Activated T-helper 1 cell treated with anti-CD3 and anti-CD28 coated beads, Interleukin-12 subunit alpha, Interleukin-12 subunit beta, Interleukin-2, Interleukin-4 antibody, amounts not matched to agents 30 ng/mL and 10 ng/mL and 1 ng/mL, durations not matched to agents 14 hours and 24 hours and 36 hours (primary cell): ENCODE measurements at regions not wholly inside any gene's neighbourhood (a gene's known extent, or its start where the extent isn't known, plus 50 kb on each side); places are given as distances from the start of the nearest gene placed in this dataset.

Experiments used
- DNase-seq: peaks from one replicate; pipeline ENCODE4 v3.0.0; 2021; ENCODE audit warnings: low spot score
- H3K27ac Mint-ChIP-seq: one replicate; pipeline ENCODE4 v1.8.0; 2021; ENCODE audit warnings: mild to moderate bottlenecking, mixed read lengths
- H3K27me3 Mint-ChIP-seq: one replicate; pipeline ENCODE4 v1.8.0; 2022; ENCODE audit warnings: mild to moderate bottlenecking, moderate library complexity, mixed read lengths; ENCODE audit not compliant: insufficient read depth
- H3K36me3 Mint-ChIP-seq: one replicate; pipeline ENCODE4 v1.8.0; 2021; ENCODE audit warnings: low read depth, mixed read lengths
- H3K4me1 Mint-ChIP-seq: one replicate; pipeline ENCODE4 v1.8.0; 2021; ENCODE audit warnings: low read depth, mixed read lengths
- H3K4me3 Mint-ChIP-seq: one replicate; pipeline ENCODE4 v1.8.0; 2021; ENCODE audit warnings: mild to moderate bottlenecking, moderate library complexity, mixed read lengths
- H3K9me3 Mint-ChIP-seq: one replicate; pipeline ENCODE4 v1.8.0; 2021; ENCODE audit warnings: mixed read lengths
- intact Hi-C: fragments of 100-400 bp; cut with micrococcal nuclease; formaldehyde crosslinking; loops from one replicate; pipeline ENCODE4 v1.15.1; 2024

GRCh38 chr2:236758406-236758805 is 188.8 kb downstream of the ACKR3 start:
- Mint-ChIP-seq H3K36me3 (no peaks in the 10 kb centered on the region), H3K4me3 (no peak overlapping the region), H3K27me3 (peaks cover 2% of the 10 kb centered on the region), H3K27ac (no peak overlapping the region), H3K9me3 (no peaks in the 10 kb centered on the region), H3K4me1 (no peaks in the 10 kb centered on the region)
- DNase-seq: no peak
- intact Hi-C loops: no loop called here

- Mint-ChIP-seq H3K9me3 (no peaks in the 10 kb centered on the region), H3K4me1 (no peaks in the 10 kb centered on the region), H3K4me3 (no peak overlapping the region), H3K36me3 (no peaks in the 10 kb centered on the region), H3K27me3 (peaks cover 2% of the 10 kb centered on the region), H3K27ac (no peak overlapping the region)
- intact Hi-C loops: no loop called here
- no peak for DNase-seq
These were observed 190.6 kb downstream of the ACKR3 start for GRCh38 chr2:236760246-236760645.

GRCh38 chr2:236761358-236761757 is 191.7 kb downstream of the ACKR3 start:
- Mint-ChIP-seq H3K36me3 (no peaks in the 10 kb centered on the region), H3K4me1 (no peaks in the 10 kb centered on the region), H3K27ac (no peak overlapping the region), H3K27me3 (peaks cover 6% of the 10 kb centered on the region), H3K9me3 (no peaks in the 10 kb centered on the region), H3K4me3 (no peak overlapping the region)
- DNase-seq: no peak
- intact Hi-C loops: no loop called here

GRCh38 chr2:236762628-236763027 is 193.0 kb downstream of the ACKR3 start:
- Mint-ChIP-seq H3K36me3 (no peaks in the 10 kb centered on the region), H3K27ac (no peak overlapping the region), H3K4me3 (no peak overlapping the region), H3K4me1 (no peaks in the 10 kb centered on the region), H3K27me3 (peaks cover 6% of the 10 kb centered on the region), H3K9me3 (no peaks in the 10 kb centered on the region)
- DNase-seq: no peak
- intact Hi-C loops: no loop called here

- Mint-ChIP-seq H3K27me3 (peaks cover 6% of the 10 kb centered on the region), H3K9me3 (no peaks in the 10 kb centered on the region), H3K4me3 (no peak overlapping the region), H3K27ac (no peak overlapping the region), H3K36me3 (no peaks in the 10 kb centered on the region), H3K4me1 (no peaks in the 10 kb centered on the region)
- intact Hi-C loops: no loop called here
- no peak for DNase-seq
These were observed 194.2 kb downstream of the ACKR3 start for GRCh38 chr2:236763857-236764256.

GRCh38 chr2:236764716-236765115 is 195.1 kb downstream of the ACKR3 start:
- intact Hi-C loops: no loop called here
- Mint-ChIP-seq H3K4me3 (no peak overlapping the region), H3K27ac (no peak overlapping the region), H3K27me3 (peaks cover 6% of the 10 kb centered on the region), H3K36me3 (no peaks in the 10 kb centered on the region), H3K9me3 (no peaks in the 10 kb centered on the region), H3K4me1 (no peaks in the 10 kb centered on the region)
- no peak for DNase-seq

- no peaks in the 10 kb centered on the region for H3K4me1 Mint-ChIP-seq
- peaks cover 4% of the 10 kb centered on the region for H3K27me3 Mint-ChIP-seq
- intact Hi-C loops: no loop called here
- H3K9me3 Mint-ChIP-seq: no peaks in the 10 kb centered on the region
- no peaks in the 10 kb centered on the region for H3K36me3 Mint-ChIP-seq
- DNase-seq: no peak
- no peak overlapping the region for H3K4me3 Mint-ChIP-seq
- H3K27ac Mint-ChIP-seq: no peak overlapping the region
These were observed 195.9 kb downstream of the ACKR3 start for GRCh38 chr2:236765478-236765877.

- DNase-seq: no peak
- intact Hi-C loops: no loop called here
- H3K36me3 Mint-ChIP-seq: no peaks in the 10 kb centered on the region
- no peak overlapping the region for H3K4me3 Mint-ChIP-seq
- H3K9me3 Mint-ChIP-seq: no peaks in the 10 kb centered on the region
- no peaks in the 10 kb centered on the region for H3K4me1 Mint-ChIP-seq
- peaks cover 4% of the 10 kb centered on the region for H3K27me3 Mint-ChIP-seq
- no peak overlapping the region for H3K27ac Mint-ChIP-seq
These were observed 197.2 kb downstream of the ACKR3 start for GRCh38 chr2:236766850-236767249.

GRCh38 chr2:236767941-236768340 is 198.3 kb downstream of the ACKR3 start:
- no peak overlapping the region for H3K27ac Mint-ChIP-seq
- H3K4me1 Mint-ChIP-seq: no peaks in the 10 kb centered on the region
- H3K9me3 Mint-ChIP-seq: no peaks in the 10 kb centered on the region
- H3K36me3 Mint-ChIP-seq: no peaks in the 10 kb centered on the region
- H3K27me3 Mint-ChIP-seq: peaks cover 4% of the 10 kb centered on the region
- intact Hi-C loops: no loop called here
- DNase-seq: no peak
- H3K4me3 Mint-ChIP-seq: no peak overlapping the region

- no peaks in the 10 kb centered on the region for H3K36me3 Mint-ChIP-seq
- H3K4me1 Mint-ChIP-seq: no peaks in the 10 kb centered on the region
- H3K27ac Mint-ChIP-seq: no peak overlapping the region
- H3K27me3 Mint-ChIP-seq: peaks cover 4% of the 10 kb centered on the region
- intact Hi-C loops: no loop called here
- H3K4me3 Mint-ChIP-seq: no peak overlapping the region
- no peaks in the 10 kb centered on the region for H3K9me3 Mint-ChIP-seq
- no peak for DNase-seq
These were observed 198.9 kb downstream of the ACKR3 start for GRCh38 chr2:236768393-236769140.

- Mint-ChIP-seq H3K4me3 (no peak overlapping the region), H3K27ac (no peak overlapping the region), H3K27me3 (peaks cover 4% of the 10 kb centered on the region), H3K36me3 (no peaks in the 10 kb centered on the region), H3K4me1 (no peaks in the 10 kb centered on the region), H3K9me3 (no peaks in the 10 kb centered on the region)
- no peak for DNase-seq
- intact Hi-C loops: no loop called here
These were observed 200.5 kb downstream of the ACKR3 start for GRCh38 chr2:236769981-236770671.

- H3K4me1 Mint-ChIP-seq: no peaks in the 10 kb centered on the region
- intact Hi-C loops: no loop called here
- no peaks in the 10 kb centered on the region for H3K36me3 Mint-ChIP-seq
These were observed 202.7 kb downstream of the ACKR3 start for GRCh38 chr2:236772220-236772837.

GRCh38 chr2:236773206-236773605 is 203.6 kb downstream of the ACKR3 start:
- H3K36me3 Mint-ChIP-seq: no peaks in the 10 kb centered on the region
- peaks cover 2% of the 10 kb centered on the region for H3K27me3 Mint-ChIP-seq
- H3K9me3 Mint-ChIP-seq: no peaks in the 10 kb centered on the region
- H3K27ac Mint-ChIP-seq: no peak overlapping the region
- H3K4me3 Mint-ChIP-seq: no peak overlapping the region
- intact Hi-C loops: no loop called here
- no peaks in the 10 kb centered on the region for H3K4me1 Mint-ChIP-seq
- DNase-seq: no peak

More at GRCh38 chr2:236772220-236772837, 202.7 kb downstream of the ACKR3 start:
- Mint-ChIP-seq H3K4me3 (no peak overlapping the region), H3K9me3 (no peaks in the 10 kb centered on the region), H3K27ac (no peak overlapping the region), H3K27me3 (no peaks in the 10 kb centered on the region)
- DNase-seq: no peak
